Heart left ventricle (tissue), 16 donors: ENCODE measurements at regions not wholly inside any gene's neighbourhood (a gene's known extent, or its start where the extent isn't known, plus 50 kb on each side); places are given as distances from the start of the nearest gene placed in this dataset.

Experiments used
- ATAC-seq, 4 donors: fragments of 200-7000 bp; cut with Tn5 transposase; one replicate each; pipeline ENCODE4 v1.9.1; 2020 to 2022; ENCODE audit warnings: moderate library complexity in 4 of 4, mild to moderate bottlenecking in 3 of 4, moderate number of reproducible peaks in 1 of 4
- DNase-seq, 5 donors: peaks; one replicate each; pipeline ENCODE4 v3.0.0-alpha.2; 2020
- H3K27ac ChIP-seq, 12 donors: fragments of 200-600 bp; sonication (generic) in 4 of 12; one replicate each; pipeline versions ENCODE4 v1.5.0 to v1.8.0; 2016 to 2022; ENCODE audit warnings: mild to moderate bottlenecking in 2 of 12
- H3K27me3 ChIP-seq, 9 donors: fragments of 200-600 bp; sonication (generic) in 2 of 9; one replicate each; pipeline versions ENCODE4 v1.5.1 to v1.8.0; 2016 to 2022; ENCODE audit warnings: mild to moderate bottlenecking in 3 of 9
- H3K36me3 ChIP-seq, 9 donors: fragments of 200-600 bp; sonication (generic) in 2 of 9; one replicate each; pipeline versions ENCODE4 v1.5.0 to v1.8.0; 2018 to 2022; ENCODE audit warnings: mild to moderate bottlenecking in 2 of 9
- H3K4me1 ChIP-seq, 12 donors: fragments of 200-600 bp; sonication (generic) in 4 of 12; one replicate each; pipeline versions ENCODE4 v1.5.0 to v1.8.0; 2016 to 2022; ENCODE audit warnings: mild to moderate bottlenecking in 3 of 12
- H3K4me3 ChIP-seq, 12 donors: fragments of 200-600 bp; sonication (generic) in 4 of 12; one replicate each; pipeline versions ENCODE4 v1.5.0 to v1.8.0; 2017 to 2022; ENCODE audit warnings: mild to moderate bottlenecking in 9 of 12, moderate library complexity in 4 of 12
- H3K9me3 ChIP-seq, 12 donors: fragments of 200-600 bp; sonication (generic) in 4 of 12; one replicate each; pipeline versions ENCODE4 v1.5.0 to v1.8.0; 2016 to 2022; ENCODE audit warnings: mild to moderate bottlenecking in 1 of 12
- POLR2A ChIP-seq, 2 donors: fragments of 450-650 bp; IDR thresholded peaks; one replicate each; pipeline ENCODE4 v1.6.1; 2017; ENCODE audit warnings: antibody characterized with exemption in 2 of 2, mild to moderate bottlenecking in 2 of 2, moderate library complexity in 2 of 2
- WGBS, 4 donors: extraction: QIAGEN DNeasy Blood & Tissue Kit in 2 of 4; methylation state at CpG; one replicate each; pipeline versions ENCODE4 v1.1.5 to v1.1.7; 2013 to 2018; 5-methylcytosine and 5-hydroxymethylcytosine counted together
- intact Hi-C, 10 donors: fragments of 100-400 bp; cut with DNase I; formaldehyde crosslinking; loops; one replicate each; pipeline versions ENCODE4 v1.11.1 to v1.14.2; 2022
- TF ChIP-seq, protein P1 (sequence below), 12 donors: fragments of 200-600 bp; sonication (generic) in 4 of 12; IDR thresholded peaks; one replicate each; pipeline versions ENCODE4 v1.5.0 to v1.8.0; 2018 to 2022; ENCODE audit warnings: antibody characterized with exemption in 12 of 12, mild to moderate bottlenecking in 5 of 12
- donor health status: ischemic (EF 13 %, LVEDD 7.1; RV severe dilation, severe dysfunction).
- donor health status: healthy with polysubstance abuse.
- donor health status: DM: no; HTN: yes; CAD: no.
- donor health status: DM: no; HTN: no; CAD: no.
- donor health status: ischemic (EF 25% LVEDD 6.9; RV normal size, moderate dysfunction).
- donor health status: ischemic (EF 25% LVEDD 5.7; RV mildly dilated, moderate dysfunction).
- donor health status: healthy.
- donor health status: DM: yes; HTN: yes; CAD: no.
- donor health status: ischemic (EF 35%, LVEDD 5.7; RV mildly dilated, moderate dysfunction).
- donor health status: nonischemic (EF 11% LVEDD 7.7; RV severe dilation, severe dysfunction).
- donor health status: DM: yes; HTN: yes; CAD: no.
- donor health status: PGD.
- donor health status: ischemic (EF 29% LVEDD 5.4; RV normal size, mild dysfunction).
- donor health status: nonischemic (EF 23%, LVEDD 6.1; RV moderate dilation, normal function).

DNA sequence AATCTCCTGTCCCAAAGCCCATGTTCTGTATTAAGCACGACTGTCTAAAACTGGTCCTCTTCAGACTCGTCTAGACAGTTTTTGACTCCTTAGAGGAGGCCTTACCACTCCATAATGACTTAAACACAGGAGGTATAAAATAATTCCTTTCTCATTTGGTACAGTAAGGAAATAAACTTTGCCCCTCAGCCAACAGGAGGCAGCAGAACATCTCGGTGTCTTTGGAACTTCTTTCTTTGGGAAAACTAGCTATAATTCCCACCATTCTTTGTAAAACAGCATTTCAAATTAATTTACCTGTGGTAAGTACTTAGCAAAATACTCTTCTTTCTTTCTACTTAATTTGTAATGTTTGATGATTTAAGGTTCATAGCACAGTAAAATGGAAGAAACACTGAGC lies 292.7 kb upstream of the G2E3 start:
- intact Hi-C loops = no loop called here

DNA sequence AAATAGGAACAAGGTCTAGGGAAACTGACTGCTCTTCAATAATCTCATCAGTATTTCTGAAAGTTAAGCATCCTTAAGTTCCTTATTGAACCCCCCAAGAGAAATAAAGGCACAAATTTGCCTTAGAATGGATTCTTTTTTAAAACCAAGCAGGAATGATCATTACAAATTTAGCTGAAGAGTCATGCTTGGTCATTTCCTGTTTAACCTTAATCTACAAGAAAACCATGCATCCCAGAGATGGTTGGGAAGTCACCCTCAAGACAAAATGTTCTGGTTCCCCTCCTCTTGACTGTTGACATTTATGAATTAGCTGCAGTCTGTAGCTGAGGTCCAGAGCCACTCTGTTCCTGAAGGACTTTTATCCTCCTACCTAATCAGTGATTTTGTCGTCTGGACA lies 291.8 kb upstream of the G2E3 start:
- WGBS, 4 donors = 38 to 57% (median 46%) methylated on average over 1 of the region's 1 CpG
- Histone ChIP-seq H3K27me3 (peaks cover 0 to 5% (median 0%) of the 10 kb centered on the region in 9 donors), H3K27ac (no peak overlapping the region), H3K9me3 (no peaks in the 10 kb centered on the region), H3K36me3 (no peaks in the 10 kb centered on the region), H3K4me1 (peaks cover 0 to 5% (median 0%) of the 10 kb centered on the region in 12 donors), H3K4me3 (no peak overlapping the region)
- DNase-seq (no peak), ATAC-seq (no peak)
- intact Hi-C loops = no loop called here
- TF ChIP-seq, protein P1, sequence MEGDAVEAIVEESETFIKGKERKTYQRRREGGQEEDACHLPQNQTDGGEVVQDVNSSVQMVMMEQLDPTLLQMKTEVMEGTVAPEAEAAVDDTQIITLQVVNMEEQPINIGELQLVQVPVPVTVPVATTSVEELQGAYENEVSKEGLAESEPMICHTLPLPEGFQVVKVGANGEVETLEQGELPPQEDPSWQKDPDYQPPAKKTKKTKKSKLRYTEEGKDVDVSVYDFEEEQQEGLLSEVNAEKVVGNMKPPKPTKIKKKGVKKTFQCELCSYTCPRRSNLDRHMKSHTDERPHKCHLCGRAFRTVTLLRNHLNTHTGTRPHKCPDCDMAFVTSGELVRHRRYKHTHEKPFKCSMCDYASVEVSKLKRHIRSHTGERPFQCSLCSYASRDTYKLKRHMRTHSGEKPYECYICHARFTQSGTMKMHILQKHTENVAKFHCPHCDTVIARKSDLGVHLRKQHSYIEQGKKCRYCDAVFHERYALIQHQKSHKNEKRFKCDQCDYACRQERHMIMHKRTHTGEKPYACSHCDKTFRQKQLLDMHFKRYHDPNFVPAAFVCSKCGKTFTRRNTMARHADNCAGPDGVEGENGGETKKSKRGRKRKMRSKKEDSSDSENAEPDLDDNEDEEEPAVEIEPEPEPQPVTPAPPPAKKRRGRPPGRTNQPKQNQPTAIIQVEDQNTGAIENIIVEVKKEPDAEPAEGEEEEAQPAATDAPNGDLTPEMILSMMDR (IDR thresholded peaks at IDR 0.05) = no peak

More for the DNA sequence above, 292.7 kb upstream of the G2E3 start:
- no peak for DNase-seq
- TF ChIP-seq, protein P1 (IDR thresholded peaks at IDR 0.05) = no peak
- no peak for TF ChIP-seq POLR2A (IDR thresholded peaks at IDR 0.05)
- Histone ChIP-seq H3K27ac (no peak overlapping the region), H3K4me3 (no peak overlapping the region), H3K36me3 (no peaks in the 10 kb centered on the region), H3K9me3 (no peaks in the 10 kb centered on the region), H3K27me3 (peaks cover 0 to 5% (median 0%) of the 10 kb centered on the region in 9 donors), H3K4me1 (peaks cover 0 to 5% (median 0%) of the 10 kb centered on the region in 12 donors)
- WGBS, 4 donors = 79 to 92% (median 84%) methylated on average over 3 of the region's 3 CpGs
- ATAC-seq = no peak

DNA sequence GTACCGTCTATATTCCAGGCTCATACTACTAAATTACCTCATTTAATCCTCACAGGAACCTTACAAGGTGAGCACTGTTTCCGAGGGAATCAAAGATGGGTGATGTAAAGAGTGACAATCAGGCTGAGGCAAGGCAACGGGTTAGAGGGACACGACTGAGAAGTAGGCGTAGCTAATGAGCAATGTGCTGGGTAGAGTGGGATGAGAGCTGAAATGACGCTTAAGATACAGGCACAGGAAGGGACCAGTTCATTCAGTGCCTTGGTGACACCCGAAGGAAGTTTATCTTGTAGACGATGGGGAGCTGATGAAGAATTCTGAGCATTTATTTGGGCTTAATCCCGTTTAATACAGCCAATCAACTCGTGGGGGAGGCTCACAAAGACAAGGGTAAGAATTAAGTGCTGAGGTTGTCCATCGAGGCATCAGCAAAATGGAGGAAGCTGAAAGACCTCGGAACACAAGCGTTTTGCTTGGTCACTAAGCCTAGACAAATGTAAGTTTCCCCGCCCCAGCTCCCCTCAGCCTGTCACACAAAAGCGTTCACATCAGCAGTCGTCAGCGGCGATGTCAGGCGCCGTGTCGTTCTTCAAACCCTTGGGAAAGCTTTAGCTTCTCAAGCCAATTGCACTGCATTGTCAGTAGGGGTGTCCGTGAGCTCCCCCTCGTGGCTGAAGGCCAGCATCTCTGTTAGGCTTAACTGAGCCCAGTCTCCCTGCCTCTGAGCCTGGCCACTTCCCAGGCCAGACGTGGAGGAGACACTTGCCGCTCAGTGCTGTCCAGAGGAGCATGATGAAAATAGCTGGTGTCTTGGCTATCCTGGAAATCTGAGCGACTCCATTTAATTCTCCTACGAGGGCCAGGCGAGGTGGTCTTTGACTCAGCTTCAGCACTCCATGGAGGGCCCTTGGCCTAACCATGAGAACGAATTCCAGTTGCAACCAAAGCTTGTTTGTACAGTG lies 288.5 kb upstream of the G2E3 start:
- ATAC-seq = peak; percentile 64 to 99 (median 92)

More for the DNA sequence above, 288.5 kb upstream of the G2E3 start:
- 26 to 41% (median 28%) methylated on average over 17 to 29 of the region's 29 CpGs for WGBS, 4 donors
- Histone ChIP-seq H3K27ac (no peak overlapping the region), H3K9me3 (no peaks in the 10 kb centered on the region), H3K4me1 (peaks cover 0 to 5% (median 0%) of the 10 kb centered on the region in 12 donors), H3K27me3 (peaks cover 0 to 5% (median 0%) of the 10 kb centered on the region in 9 donors), H3K4me3 (peak overlapping the region in 8 of 12 donors; percentile 6 to 45 (median 22)), H3K36me3 (no peaks in the 10 kb centered on the region)
- no peak for TF ChIP-seq POLR2A (IDR thresholded peaks at IDR 0.05)
- TF ChIP-seq, protein P1 (IDR thresholded peaks at IDR 0.05) = peak; percentile 71 to 92 (median 80)
- peak; percentile 68 to 87 (median 78) for DNase-seq
- intact Hi-C loops = no loop called here
